ENCODE measurements at regions not wholly inside any gene's neighbourhood (a gene's known extent, or its start where the extent isn't known, plus 50 kb on each side); places are given as distances from the start of the nearest gene placed in this dataset.
"Not testable (repeated sequence)": the region's sequence is repeated elsewhere in the genome, so short reads cannot be mapped to it uniquely, and the experiment has no call there.

DNA sequence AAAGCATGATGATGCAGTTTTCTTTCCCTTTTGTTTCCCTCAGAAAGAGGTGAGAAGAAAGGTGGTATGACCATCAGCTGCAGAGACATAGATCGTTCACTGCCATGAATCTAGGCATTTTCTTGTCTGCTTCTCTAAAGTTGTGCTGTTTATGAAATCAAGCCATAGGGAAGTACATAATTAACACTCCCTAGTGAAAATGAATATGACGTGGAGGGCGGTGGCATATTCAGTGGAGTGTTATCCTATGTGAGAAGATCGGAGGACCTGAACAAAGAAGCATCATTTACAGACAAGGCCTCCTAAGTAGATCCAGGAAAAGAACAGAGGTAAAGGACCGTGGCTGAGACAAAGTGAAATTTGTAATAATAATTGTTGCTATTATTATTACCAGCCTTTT lies 509.0 kb upstream of the SLC39A10 start:
- Histone ChIP-seq H3K4me3 (ENCODE audit: insufficient read depth, low read depth, low read length) (no peak overlapping the region), H3K27me3 (ENCODE audit: insufficient read depth, low read length) (no peaks in the 10 kb centered on the region), H3K27ac (ENCODE audit: low read depth, low read length) (no peak overlapping the region), H3K9ac (ENCODE audit: low read length) (no peak overlapping the region), H3K4me1 (ENCODE audit: insufficient read depth, low read length) (no peaks in the 10 kb centered on the region), H3K9me3 (ENCODE audit: insufficient read depth, low read depth, low read length) (peaks cover 3% of the 10 kb centered on the region), H3K4me2 (ENCODE audit: low read length) (no peak overlapping the region), H3K79me2 (ENCODE audit: insufficient read depth, low read length) (no peaks in the 10 kb centered on the region), H2AFZ (ENCODE audit: low read depth, low read length) (no peak overlapping the region), H3K36me3 (ENCODE audit: insufficient read depth, low read length) (no peaks in the 10 kb centered on the region), H4K20me1 (ENCODE audit: insufficient read depth, low read length) (no peaks in the 10 kb centered on the region)
- TF ChIP-seq, protein P1, sequence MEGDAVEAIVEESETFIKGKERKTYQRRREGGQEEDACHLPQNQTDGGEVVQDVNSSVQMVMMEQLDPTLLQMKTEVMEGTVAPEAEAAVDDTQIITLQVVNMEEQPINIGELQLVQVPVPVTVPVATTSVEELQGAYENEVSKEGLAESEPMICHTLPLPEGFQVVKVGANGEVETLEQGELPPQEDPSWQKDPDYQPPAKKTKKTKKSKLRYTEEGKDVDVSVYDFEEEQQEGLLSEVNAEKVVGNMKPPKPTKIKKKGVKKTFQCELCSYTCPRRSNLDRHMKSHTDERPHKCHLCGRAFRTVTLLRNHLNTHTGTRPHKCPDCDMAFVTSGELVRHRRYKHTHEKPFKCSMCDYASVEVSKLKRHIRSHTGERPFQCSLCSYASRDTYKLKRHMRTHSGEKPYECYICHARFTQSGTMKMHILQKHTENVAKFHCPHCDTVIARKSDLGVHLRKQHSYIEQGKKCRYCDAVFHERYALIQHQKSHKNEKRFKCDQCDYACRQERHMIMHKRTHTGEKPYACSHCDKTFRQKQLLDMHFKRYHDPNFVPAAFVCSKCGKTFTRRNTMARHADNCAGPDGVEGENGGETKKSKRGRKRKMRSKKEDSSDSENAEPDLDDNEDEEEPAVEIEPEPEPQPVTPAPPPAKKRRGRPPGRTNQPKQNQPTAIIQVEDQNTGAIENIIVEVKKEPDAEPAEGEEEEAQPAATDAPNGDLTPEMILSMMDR (IDR thresholded peaks at IDR 0.05; ENCODE audit: insufficient read depth, low read depth, low read length): no peak
- TF ChIP-seq EZH2 (IDR thresholded peaks at IDR 0.05; ENCODE audit: insufficient read depth, low read length): no peak
- Mint-ChIP-seq H3K27ac (ENCODE audit: unreplicated experiment) (no peak overlapping the region), H3K36me3 (ENCODE audit: low read depth, unreplicated experiment) (no peaks in the 10 kb centered on the region), H3K9me3 (ENCODE audit: unreplicated experiment) (peaks cover 6% of the 10 kb centered on the region), H3K4me1 (ENCODE audit: low read depth, unreplicated experiment) (no peaks in the 10 kb centered on the region), H3K27me3 (ENCODE audit: low read depth, unreplicated experiment) (no peaks in the 10 kb centered on the region), H3K4me3 (ENCODE audit: unreplicated experiment) (no peak overlapping the region)
- DNase-seq (ENCODE audit: low read depth) (no peak), FAIRE-seq (no peak)

DNA sequence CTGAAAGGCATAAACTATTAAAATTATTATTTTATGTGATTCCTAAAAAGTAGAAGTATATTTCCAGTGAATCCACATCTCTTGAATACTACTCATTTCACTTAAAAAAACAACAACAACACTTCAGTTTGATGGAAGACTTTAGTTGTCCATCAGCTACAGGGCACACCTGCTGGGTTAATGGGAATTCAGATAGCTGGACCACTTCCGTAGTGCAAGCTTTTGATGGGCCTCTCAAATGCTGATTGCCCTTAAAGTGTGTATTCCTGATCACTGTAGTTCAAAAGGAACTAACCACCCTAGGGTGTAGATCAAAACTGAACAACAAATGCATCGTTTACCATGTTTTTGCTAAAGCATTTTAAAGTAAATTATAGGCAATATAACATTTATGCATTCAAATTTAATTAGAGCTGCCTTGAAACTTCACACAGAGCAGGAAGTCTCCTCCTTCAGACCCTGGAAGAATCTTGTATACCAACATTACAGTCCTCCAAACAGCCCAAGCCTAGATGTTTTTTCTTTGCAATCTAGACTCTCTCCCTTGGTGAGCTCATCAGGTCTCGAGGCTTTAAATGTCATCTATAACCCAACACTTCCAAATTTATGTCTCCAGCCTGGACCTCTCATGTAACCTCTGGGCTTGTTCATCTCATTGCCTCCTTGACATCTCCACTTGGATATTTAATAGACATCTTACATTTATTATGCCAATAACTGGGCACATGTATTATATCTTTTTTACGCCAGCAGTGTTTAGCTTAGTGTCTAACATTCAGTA lies 510.1 kb upstream of the SLC39A10 start:
- Histone ChIP-seq H2AFZ (ENCODE audit: low read depth, low read length) (no peak overlapping the region), H3K36me3 (ENCODE audit: insufficient read depth, low read length) (no peaks in the 10 kb centered on the region), H3K79me2 (ENCODE audit: insufficient read depth, low read length) (no peaks in the 10 kb centered on the region), H3K9ac (ENCODE audit: low read length) (no peak overlapping the region), H4K20me1 (ENCODE audit: insufficient read depth, low read length) (no peaks in the 10 kb centered on the region), H3K4me2 (ENCODE audit: low read length) (no peak overlapping the region), H3K27me3 (ENCODE audit: insufficient read depth, low read length) (no peaks in the 10 kb centered on the region), H3K27ac (ENCODE audit: low read depth, low read length) (no peak overlapping the region), H3K4me3 (ENCODE audit: insufficient read depth, low read depth, low read length) (no peak overlapping the region), H3K4me1 (ENCODE audit: insufficient read depth, low read length) (no peaks in the 10 kb centered on the region), H3K9me3 (ENCODE audit: insufficient read depth, low read depth, low read length) (peaks cover 3% of the 10 kb centered on the region)
- Mint-ChIP-seq H3K27ac (ENCODE audit: unreplicated experiment) (no peak overlapping the region), H3K4me3 (ENCODE audit: unreplicated experiment) (no peak overlapping the region), H3K9me3 (ENCODE audit: unreplicated experiment) (peaks cover 6% of the 10 kb centered on the region), H3K27me3 (ENCODE audit: low read depth, unreplicated experiment) (no peaks in the 10 kb centered on the region), H3K4me1 (ENCODE audit: low read depth, unreplicated experiment) (no peaks in the 10 kb centered on the region), H3K36me3 (ENCODE audit: low read depth, unreplicated experiment) (no peaks in the 10 kb centered on the region)
- DNase-seq (ENCODE audit: low read depth): no peak
- TF ChIP-seq, protein P1 (IDR thresholded peaks at IDR 0.05; ENCODE audit: insufficient read depth, low read depth, low read length): no peak
- TF ChIP-seq EZH2 (IDR thresholded peaks at IDR 0.05; ENCODE audit: insufficient read depth, low read length): no peak
- FAIRE-seq: no peak

DNA sequence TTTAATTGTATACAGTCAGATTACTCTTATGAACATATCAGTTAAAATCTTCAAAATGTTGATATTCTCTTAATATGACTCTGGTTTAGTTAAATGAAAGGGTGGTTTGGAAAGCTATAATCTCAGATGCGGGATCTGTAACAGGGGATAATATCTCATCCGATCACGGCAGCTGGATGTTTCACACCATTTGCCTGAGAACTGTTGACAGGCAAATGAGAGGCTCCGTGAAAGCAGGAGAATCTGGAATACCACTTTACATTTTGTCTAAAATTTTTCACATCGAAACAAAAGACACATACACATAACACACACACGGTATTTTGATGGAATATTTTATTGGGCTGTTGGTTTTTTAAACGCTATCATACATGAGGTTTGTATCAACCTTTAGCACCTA lies 518.6 kb upstream of the SLC39A10 start:
- no peaks in the 10 kb centered on the region for H3K9me3 ChIP-seq (ENCODE audit: insufficient read depth, low read depth, low read length)
- no peaks in the 10 kb centered on the region for H3K36me3 ChIP-seq (ENCODE audit: insufficient read depth, low read length)
- H4K20me1 ChIP-seq (ENCODE audit: insufficient read depth, low read length): no peaks in the 10 kb centered on the region
- no peaks in the 10 kb centered on the region for H3K4me1 ChIP-seq (ENCODE audit: insufficient read depth, low read length)
- FAIRE-seq: no peak
- H3K36me3 Mint-ChIP-seq (ENCODE audit: low read depth, unreplicated experiment): no peaks in the 10 kb centered on the region
- H3K4me2 ChIP-seq (ENCODE audit: low read length): no peak overlapping the region
- H2AFZ ChIP-seq (ENCODE audit: low read depth, low read length): no peak overlapping the region
- no peaks in the 10 kb centered on the region for H3K27me3 Mint-ChIP-seq (ENCODE audit: low read depth, unreplicated experiment)
- peaks cover 3% of the 10 kb centered on the region for H3K9me3 Mint-ChIP-seq (ENCODE audit: unreplicated experiment)
- H3K27ac ChIP-seq (ENCODE audit: low read depth, low read length): no peak overlapping the region
- H3K4me1 Mint-ChIP-seq (ENCODE audit: low read depth, unreplicated experiment): no peaks in the 10 kb centered on the region
- no peak for DNase-seq (ENCODE audit: low read depth)
- H3K9ac ChIP-seq (ENCODE audit: low read length): no peak overlapping the region
- H3K27ac Mint-ChIP-seq (ENCODE audit: unreplicated experiment): no peak overlapping the region
- no peak overlapping the region for H3K4me3 ChIP-seq (ENCODE audit: insufficient read depth, low read depth, low read length)
- H3K79me2 ChIP-seq (ENCODE audit: insufficient read depth, low read length): no peaks in the 10 kb centered on the region
- H3K4me3 Mint-ChIP-seq (ENCODE audit: unreplicated experiment): no peak overlapping the region
- no peak for TF ChIP-seq EZH2 (IDR thresholded peaks at IDR 0.05; ENCODE audit: insufficient read depth, low read length)
- TF ChIP-seq, protein P1 (IDR thresholded peaks at IDR 0.05; ENCODE audit: insufficient read depth, low read depth, low read length): no peak
- H3K27me3 ChIP-seq (ENCODE audit: insufficient read depth, low read length): no peaks in the 10 kb centered on the region

DNA sequence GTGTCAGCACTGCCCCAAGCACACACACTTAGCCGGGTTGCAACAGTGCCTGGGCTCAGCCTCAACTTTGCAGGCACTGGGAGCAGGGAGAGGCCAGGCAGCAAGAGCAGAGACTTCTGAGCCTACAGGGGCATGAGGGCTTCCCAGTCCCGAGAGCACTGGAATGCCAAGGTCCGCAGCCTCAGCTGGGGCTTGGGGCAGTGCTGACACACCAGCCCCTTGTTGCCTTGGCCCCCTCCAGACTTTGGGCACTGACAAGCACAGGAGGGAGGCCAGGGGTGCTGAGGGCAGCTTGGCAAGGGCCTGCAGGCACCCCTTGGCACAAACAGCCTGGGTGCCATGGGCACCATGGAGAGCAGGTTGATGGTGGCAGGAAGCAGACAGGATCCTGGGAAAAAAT lies 531.1 kb upstream of the SLC39A10 start:
- H3K9me3 Mint-ChIP-seq (ENCODE audit: unreplicated experiment); H3K9ac ChIP-seq (ENCODE audit: low read length); H3K27me3 Mint-ChIP-seq (ENCODE audit: low read depth, unreplicated experiment); H2AFZ ChIP-seq (ENCODE audit: low read depth, low read length); H3K4me1 ChIP-seq (ENCODE audit: insufficient read depth, low read length); H3K9me3 ChIP-seq (ENCODE audit: insufficient read depth, low read depth, low read length); H3K79me2 ChIP-seq (ENCODE audit: insufficient read depth, low read length); H3K36me3 ChIP-seq (ENCODE audit: insufficient read depth, low read length); FAIRE-seq; H3K4me3 Mint-ChIP-seq (ENCODE audit: unreplicated experiment); H3K27ac ChIP-seq (ENCODE audit: low read depth, low read length); H3K4me1 Mint-ChIP-seq (ENCODE audit: low read depth, unreplicated experiment); H3K27me3 ChIP-seq (ENCODE audit: insufficient read depth, low read length); H3K4me3 ChIP-seq (ENCODE audit: insufficient read depth, low read depth, low read length); H3K27ac Mint-ChIP-seq (ENCODE audit: unreplicated experiment); DNase-seq (ENCODE audit: low read depth); H4K20me1 ChIP-seq (ENCODE audit: insufficient read depth, low read length); H3K4me2 ChIP-seq (ENCODE audit: low read length); H3K36me3 Mint-ChIP-seq (ENCODE audit: low read depth, unreplicated experiment): not testable (repeated sequence)
